ENCODE measurements at regions not wholly inside any gene's neighbourhood (a gene's known extent, or its start where the extent isn't known, plus 50 kb on each side); places are given as distances from the start of the nearest gene placed in this dataset.
A peak's percentile ranks its signal among the peaks of the same experiment; 100 is the strongest.

- H3K27me3 ChIP-seq (replicated peaks), result no peaks in the 10 kb centered on the region
- no peaks in the 10 kb centered on the region for H3K4me1 ChIP-seq (replicated peaks)
- no peak for DNase-seq (ENCODE audit: low read depth in 1 of 2, low spot score in 2 of 2)
- H3K4me3 ChIP-seq, result no peak overlapping the region
- no peaks in the 10 kb centered on the region for H3K36me3 ChIP-seq
- H3K9me3 ChIP-seq (replicated peaks), result no peaks in the 10 kb centered on the region
- no peak overlapping the region for H3K27ac ChIP-seq
Measured at GRCh38 chr2:13550285-13551231, 833.8 kb downstream of the TRIB2 start.

- peaks cover 20% of the 10 kb centered on the region for H3K4me1 ChIP-seq (replicated peaks)
- no peaks in the 10 kb centered on the region for H3K9me3 ChIP-seq (replicated peaks)
- no peaks in the 10 kb centered on the region for H3K27me3 ChIP-seq (replicated peaks)
- H3K36me3 ChIP-seq, result no peaks in the 10 kb centered on the region
- DNase-seq (ENCODE audit: low read depth in 1 of 2, low spot score in 2 of 2), result peak; percentile 65 to 86
- H3K27ac ChIP-seq, result peak overlapping the region; percentile 67
- no peak overlapping the region for H3K4me3 ChIP-seq
Measured at GRCh38 chr2:13558368-13558767, 841.6 kb downstream of the TRIB2 start.

- no peak overlapping the region for H3K27ac ChIP-seq
- H3K9me3 ChIP-seq (replicated peaks), result no peaks in the 10 kb centered on the region
- H3K27me3 ChIP-seq (replicated peaks), result no peaks in the 10 kb centered on the region
- H3K4me3 ChIP-seq, result no peak overlapping the region
- peaks cover 20% of the 10 kb centered on the region for H3K4me1 ChIP-seq (replicated peaks)
- no peak for DNase-seq (ENCODE audit: low read depth in 1 of 2, low spot score in 2 of 2)
- H3K36me3 ChIP-seq, result no peaks in the 10 kb centered on the region
Measured at GRCh38 chr2:13560322-13560721, 843.6 kb downstream of the TRIB2 start.

DNA sequence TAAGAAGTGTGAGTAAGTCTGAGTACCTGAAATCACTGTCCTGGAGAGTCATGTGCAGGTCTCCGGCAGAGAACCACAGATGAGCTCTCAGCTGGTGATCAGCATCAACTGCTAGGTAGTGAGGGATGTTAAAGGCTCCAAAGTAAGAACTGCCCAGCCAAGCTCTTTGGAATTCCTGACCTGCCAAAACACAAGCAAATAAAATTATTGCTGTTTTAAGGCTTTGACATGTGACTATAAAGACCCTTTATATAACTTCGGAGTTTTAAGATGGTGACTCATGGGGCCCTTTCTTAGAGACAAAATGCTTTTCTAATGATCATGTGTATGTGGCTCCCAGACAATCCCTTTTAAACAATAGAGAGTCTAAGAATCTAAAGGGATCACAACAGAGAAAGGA is 855.7 kb downstream of the TRIB2 start:
- Histone ChIP-seq H3K36me3 (no peaks in the 10 kb centered on the region), H3K4me3 (no peak overlapping the region), H3K4me1 (replicated peaks) (peaks cover 13% of the 10 kb centered on the region), H3K27me3 (replicated peaks) (no peaks in the 10 kb centered on the region), H3K9me3 (replicated peaks) (no peaks in the 10 kb centered on the region; the same call in 1 of the 2 replicates), H3K27ac (peak overlapping the region; percentile 45)
- peak in 1 of 2 experiments; percentile 60 for DNase-seq (ENCODE audit: low read depth in 1 of 2, low spot score in 2 of 2)

DNA sequence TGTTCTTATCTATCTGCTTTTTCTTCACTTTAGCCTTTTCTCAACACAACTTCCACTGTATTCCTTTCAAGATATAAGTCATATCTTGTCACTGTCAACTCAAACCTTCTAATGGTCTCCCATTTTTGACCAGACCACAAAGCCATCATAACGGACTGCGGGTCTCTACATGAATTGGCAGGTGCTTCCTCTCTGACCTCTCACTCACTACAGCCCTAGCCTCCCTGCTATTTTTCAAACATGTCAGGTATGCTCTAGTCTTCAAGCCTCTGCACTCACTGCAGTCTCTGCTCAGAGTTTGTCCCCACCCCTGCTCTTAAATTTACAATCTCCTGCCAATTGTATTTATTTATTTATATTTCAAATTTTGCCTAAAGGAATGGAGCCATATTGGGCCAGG is 858.1 kb downstream of the TRIB2 start:
- no peak for DNase-seq (ENCODE audit: low read depth in 1 of 2, low spot score in 2 of 2)
- Histone ChIP-seq H3K9me3 (replicated peaks) (no peaks in the 10 kb centered on the region), H3K27ac (no peak overlapping the region), H3K4me3 (no peak overlapping the region), H3K36me3 (no peaks in the 10 kb centered on the region), H3K4me1 (replicated peaks) (peaks cover 13% of the 10 kb centered on the region), H3K27me3 (replicated peaks) (no peaks in the 10 kb centered on the region)

DNA sequence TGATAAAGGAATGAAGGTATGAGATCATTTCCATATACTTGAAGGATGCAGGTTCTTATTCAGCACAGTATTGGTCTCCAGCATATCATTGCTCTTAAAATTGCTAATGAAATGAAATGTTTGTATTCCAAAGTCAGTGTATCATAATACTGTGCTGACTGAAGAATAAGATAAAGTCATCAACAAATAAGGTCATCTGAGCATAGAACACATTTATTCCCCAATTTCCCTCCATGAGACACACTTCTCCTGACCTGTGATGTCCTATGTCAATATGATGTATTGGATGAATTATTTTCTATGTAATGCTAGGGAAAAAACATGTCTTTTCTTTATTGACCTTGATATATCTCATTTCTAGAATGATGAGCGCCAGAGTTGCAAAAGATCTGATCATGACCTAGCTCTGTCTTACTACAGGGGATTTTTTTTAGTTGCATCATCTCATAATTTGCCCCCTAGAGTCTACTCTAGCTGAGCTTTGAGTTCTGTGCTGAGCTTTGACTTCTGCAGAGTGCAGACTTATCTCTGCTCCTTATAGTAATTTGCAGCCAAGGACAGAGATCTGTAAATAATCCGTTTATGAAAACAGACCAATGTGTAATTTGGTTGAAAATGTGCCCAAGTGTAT is 859.8 kb downstream of the TRIB2 start:
- Histone ChIP-seq H3K27ac (no peak overlapping the region), H3K4me1 (replicated peaks) (peaks cover 13% of the 10 kb centered on the region), H3K36me3 (no peaks in the 10 kb centered on the region), H3K9me3 (replicated peaks) (no peaks in the 10 kb centered on the region), H3K27me3 (replicated peaks) (no peaks in the 10 kb centered on the region), H3K4me3 (no peak overlapping the region)
- DNase-seq (ENCODE audit: low read depth in 1 of 2, low spot score in 2 of 2), result no peak

DNA sequence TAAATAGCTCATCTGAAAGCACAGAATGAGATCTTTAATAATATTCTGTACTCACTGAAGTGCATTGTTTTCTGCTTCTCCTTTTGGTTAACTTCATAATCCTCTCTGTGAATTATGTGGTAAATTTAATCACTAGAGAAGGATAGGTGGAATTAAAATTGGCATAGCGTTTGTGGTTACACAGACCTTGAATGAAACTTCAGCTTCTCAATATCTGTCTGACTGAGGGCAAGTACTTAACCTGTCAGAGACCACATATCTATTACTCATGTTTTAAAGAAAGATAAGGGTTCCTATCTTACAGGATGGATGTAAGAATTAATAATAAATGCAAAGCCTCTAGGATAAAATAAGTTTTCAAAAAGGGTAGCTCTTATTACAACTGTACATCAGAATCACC is 861.8 kb downstream of the TRIB2 start:
- Histone ChIP-seq H3K36me3 (no peaks in the 10 kb centered on the region), H3K4me3 (no peak overlapping the region), H3K9me3 (replicated peaks) (no peaks in the 10 kb centered on the region), H3K27me3 (replicated peaks) (no peaks in the 10 kb centered on the region), H3K27ac (no peak overlapping the region), H3K4me1 (replicated peaks) (no peaks in the 10 kb centered on the region; the same call in 1 of the 2 replicates)
- DNase-seq (ENCODE audit: low read depth in 1 of 2, low spot score in 2 of 2), result no peak

DNA sequence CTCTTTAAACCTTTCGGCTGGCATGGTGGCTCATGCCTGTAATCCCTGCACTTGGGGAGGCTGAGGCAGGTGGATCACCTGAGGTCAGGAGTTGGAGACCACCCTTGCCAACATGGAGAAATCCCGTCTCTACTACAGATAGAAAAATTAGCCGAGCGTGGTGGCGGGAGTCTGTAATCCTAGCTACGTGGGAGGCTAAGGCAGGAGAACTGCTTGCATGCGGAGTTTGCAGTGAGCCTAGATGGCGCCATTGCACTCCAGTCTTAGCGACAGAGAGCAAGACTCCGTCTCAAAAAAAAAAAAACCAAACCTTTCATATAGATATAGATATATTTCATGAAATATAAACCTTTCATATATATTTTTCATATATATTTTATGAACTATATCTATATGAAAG is 864.7 kb downstream of the TRIB2 start:
- Histone ChIP-seq H3K27ac (no peak overlapping the region), H3K36me3 (no peaks in the 10 kb centered on the region), H3K4me3 (no peak overlapping the region), H3K27me3 (replicated peaks) (no peaks in the 10 kb centered on the region), H3K4me1 (replicated peaks) (no peaks in the 10 kb centered on the region; the same call in 1 of the 2 replicates), H3K9me3 (replicated peaks) (no peaks in the 10 kb centered on the region)
- DNase-seq (ENCODE audit: low read depth in 1 of 2, low spot score in 2 of 2), result no peak

DNA sequence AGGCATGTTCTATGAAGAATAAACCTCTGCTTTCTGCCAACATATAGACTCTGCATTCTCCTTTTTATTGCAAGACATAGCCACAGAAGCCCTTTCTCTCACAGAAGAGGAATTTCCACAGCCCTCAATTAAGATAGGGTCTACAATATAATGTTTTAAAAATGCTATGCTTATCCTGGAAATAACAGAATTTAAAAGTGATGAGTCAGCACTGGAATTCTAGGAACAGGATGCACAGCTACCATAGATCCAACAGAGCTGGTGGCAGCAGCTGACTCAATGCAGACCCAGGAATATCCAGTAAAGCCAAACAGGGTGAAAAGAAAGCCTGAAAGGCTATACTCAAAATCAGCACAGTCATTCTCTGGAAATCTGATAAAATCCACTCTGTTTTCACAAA is 866.9 kb downstream of the TRIB2 start:
- no peaks in the 10 kb centered on the region for H3K36me3 ChIP-seq
- no peak for DNase-seq (ENCODE audit: low read depth in 1 of 2, low spot score in 2 of 2)
- no peaks in the 10 kb centered on the region for H3K4me1 ChIP-seq (replicated peaks)
- no peaks in the 10 kb centered on the region for H3K9me3 ChIP-seq (replicated peaks)
- H3K27me3 ChIP-seq (replicated peaks), result no peaks in the 10 kb centered on the region
- no peak overlapping the region for H3K4me3 ChIP-seq
- no peak overlapping the region for H3K27ac ChIP-seq

DNA sequence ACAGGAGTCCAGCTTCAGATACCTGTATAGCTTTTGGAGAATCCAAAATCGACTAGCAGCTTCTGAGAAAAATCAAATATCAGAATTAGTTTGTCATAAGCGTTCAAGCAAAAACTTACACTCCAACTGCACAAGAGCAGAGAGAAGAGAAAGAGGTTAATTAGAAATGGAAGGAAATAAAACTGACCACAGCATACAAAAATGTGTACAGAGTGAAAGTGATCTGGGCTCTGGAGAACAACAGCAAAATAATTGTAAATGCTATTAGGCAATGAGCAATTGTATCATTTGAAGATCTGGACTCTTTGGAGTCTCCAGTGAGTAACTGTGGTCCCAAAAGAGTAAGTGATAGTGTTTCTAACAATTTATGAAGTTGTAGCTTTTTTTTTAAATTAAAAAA is 867.3 kb downstream of the TRIB2 start:
- H3K36me3 ChIP-seq, result no peaks in the 10 kb centered on the region
- no peaks in the 10 kb centered on the region for H3K9me3 ChIP-seq (replicated peaks)
- no peaks in the 10 kb centered on the region for H3K4me1 ChIP-seq (replicated peaks)
- no peak overlapping the region for H3K27ac ChIP-seq
- H3K27me3 ChIP-seq (replicated peaks), result no peaks in the 10 kb centered on the region
- H3K4me3 ChIP-seq, result no peak overlapping the region
- no peak for DNase-seq (ENCODE audit: low read depth in 1 of 2, low spot score in 2 of 2)

- H3K4me3 ChIP-seq, result no peak overlapping the region
- no peaks in the 10 kb centered on the region for H3K9me3 ChIP-seq (replicated peaks)
- no peak for DNase-seq (ENCODE audit: low read depth in 1 of 2, low spot score in 2 of 2)
- no peak overlapping the region for H3K27ac ChIP-seq
- H3K36me3 ChIP-seq, result no peaks in the 10 kb centered on the region
- H3K4me1 ChIP-seq (replicated peaks), result no peaks in the 10 kb centered on the region
- no peaks in the 10 kb centered on the region for H3K27me3 ChIP-seq (replicated peaks)
Measured at GRCh38 chr2:13585732-13586131, 869.0 kb downstream of the TRIB2 start.

DNA sequence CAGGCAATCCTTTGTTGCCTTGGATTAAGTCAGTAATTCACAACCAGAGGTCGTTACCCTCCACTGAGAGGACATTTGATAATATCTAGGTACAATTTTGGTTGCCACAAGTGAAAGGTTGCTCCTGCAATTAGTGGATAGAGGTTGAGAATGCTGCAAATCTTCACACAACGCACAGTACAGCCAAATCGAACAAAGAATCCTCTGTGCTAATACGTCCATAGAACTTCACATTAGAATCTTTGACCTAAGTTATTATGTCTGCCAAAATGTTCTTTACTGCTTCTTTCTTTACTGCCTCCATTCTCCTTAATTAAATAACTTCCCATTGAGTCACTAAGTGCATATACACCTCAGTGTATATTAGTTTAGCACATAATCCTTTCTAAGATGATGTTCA is 879.5 kb downstream of the TRIB2 start:
- no peak overlapping the region for H3K4me3 ChIP-seq
- H3K9me3 ChIP-seq (replicated peaks), result no peaks in the 10 kb centered on the region
- no peaks in the 10 kb centered on the region for H3K27me3 ChIP-seq (replicated peaks)
- DNase-seq (ENCODE audit: low read depth in 1 of 2, low spot score in 2 of 2), result no peak
- no peaks in the 10 kb centered on the region for H3K36me3 ChIP-seq
- no peaks in the 10 kb centered on the region for H3K4me1 ChIP-seq (replicated peaks)
- H3K27ac ChIP-seq, result no peak overlapping the region

DNA sequence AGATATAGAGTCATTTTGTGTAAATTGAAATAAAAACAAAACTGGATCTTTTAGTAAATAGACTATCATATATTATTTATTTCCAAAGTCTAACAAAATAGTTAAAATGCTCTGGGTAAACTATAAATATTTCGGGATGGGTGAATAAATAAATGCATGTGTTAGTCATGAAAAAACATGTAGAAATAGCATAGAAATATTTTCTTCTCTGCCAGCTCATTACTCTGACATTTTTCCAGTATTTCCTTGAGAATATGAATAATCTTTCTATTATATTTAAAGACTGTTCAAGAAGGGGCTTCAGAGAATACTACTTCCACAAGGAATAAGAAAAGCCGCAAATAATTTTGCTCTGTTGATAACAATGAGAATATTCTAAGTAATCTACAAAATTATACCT is 880.4 kb downstream of the TRIB2 start:
- no peak for DNase-seq (ENCODE audit: low read depth in 1 of 2, low spot score in 2 of 2)
- Histone ChIP-seq H3K4me3 (no peak overlapping the region), H3K27ac (no peak overlapping the region), H3K36me3 (no peaks in the 10 kb centered on the region), H3K9me3 (replicated peaks) (no peaks in the 10 kb centered on the region), H3K4me1 (replicated peaks) (no peaks in the 10 kb centered on the region), H3K27me3 (replicated peaks) (no peaks in the 10 kb centered on the region)

GRCh38 chr2:13601506-13601905 is 884.8 kb downstream of the TRIB2 start:
- H3K9me3 ChIP-seq (replicated peaks), result no peaks in the 10 kb centered on the region
- H3K27me3 ChIP-seq (replicated peaks), result no peaks in the 10 kb centered on the region
- no peaks in the 10 kb centered on the region for H3K4me1 ChIP-seq (replicated peaks)

More at GRCh38 chr2:13601506-13601905, 884.8 kb downstream of the TRIB2 start:
- no peaks in the 10 kb centered on the region for H3K36me3 ChIP-seq
- DNase-seq (ENCODE audit: low read depth in 1 of 2, low spot score in 2 of 2), result no peak
- H3K4me3 ChIP-seq, result no peak overlapping the region
- no peak overlapping the region for H3K27ac ChIP-seq

All from SJSA1 (cell line).